Effector memory CD4-positive, alpha-beta T cell (primary cell): ENCODE measurements at regions not wholly inside any gene's neighbourhood (a gene's known extent, or its start where the extent isn't known, plus 50 kb on each side); places are given as distances from the start of the nearest gene placed in this dataset.

Experiments used
- DNase-seq, 3 donors: peaks; one replicate each; pipeline ENCODE4 v3.0.0-alpha.2; 2020
- H3K27ac ChIP-seq: 2 replicates; pipeline ENCODE4 v1.7.0; 2013; ENCODE audit warnings: mild to moderate bottlenecking, low read length, moderate library complexity; ENCODE audit not compliant: insufficient read depth, poor library complexity, severe bottlenecking
- H3K27me3 ChIP-seq: replicated peaks from 2 replicates; pipeline ENCODE4 v1.7.0; 2013; ENCODE audit warnings: mild to moderate bottlenecking, low read length; ENCODE audit not compliant: insufficient read depth, control insufficient read depth, poor library complexity, severe bottlenecking
- H3K36me3 ChIP-seq: 2 replicates; pipeline ENCODE4 v1.7.0; 2013; ENCODE audit warnings: mild to moderate bottlenecking, low read length, moderate library complexity; ENCODE audit not compliant: control insufficient read depth, insufficient read depth
- H3K4me1 ChIP-seq: 2 replicates; pipeline ENCODE4 v1.7.0; 2013; ENCODE audit warnings: low read length, mild to moderate bottlenecking; ENCODE audit not compliant: control insufficient read depth, insufficient read depth, poor library complexity, severe bottlenecking
- H3K4me3 ChIP-seq: 2 replicates; pipeline ENCODE4 v1.7.0; 2013; ENCODE audit warnings: low read length, low read depth, mild to moderate bottlenecking; ENCODE audit not compliant: insufficient read depth, poor library complexity, severe bottlenecking
- H3K9me3 ChIP-seq: 2 replicates; pipeline ENCODE4 v1.7.0; 2013; ENCODE audit warnings: mild to moderate bottlenecking, low read length, moderate library complexity; ENCODE audit not compliant: control insufficient read depth

- H3K9me3 ChIP-seq = no peaks in the 10 kb centered on the region
- no peak for DNase-seq
- no peak overlapping the region for H3K4me3 ChIP-seq
- H3K27me3 ChIP-seq = no peaks in the 10 kb centered on the region
- H3K4me1 ChIP-seq = no peaks in the 10 kb centered on the region
- no peaks in the 10 kb centered on the region for H3K36me3 ChIP-seq
- no peak overlapping the region for H3K27ac ChIP-seq
Measured at GRCh38 chr2:215579809-215580208, 143.9 kb upstream of the FN1 start.

DNA sequence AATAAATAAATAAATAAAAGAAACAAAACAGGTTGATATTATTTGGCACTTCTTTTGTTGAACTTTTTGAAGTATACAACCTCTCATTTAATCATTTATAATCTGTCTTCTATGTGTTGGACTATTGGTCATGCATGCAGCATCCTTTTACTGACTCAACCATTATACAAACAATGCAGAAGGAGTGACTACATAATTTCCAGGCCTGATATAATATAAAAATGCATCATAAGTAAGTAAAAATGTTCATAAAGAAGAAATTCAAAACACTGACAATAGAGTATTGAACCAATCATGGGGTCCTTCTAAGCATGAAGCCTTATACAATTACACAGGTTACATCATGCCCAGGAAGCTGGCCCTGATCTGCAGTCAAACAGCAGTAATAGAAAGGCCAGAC lies 141.5 kb upstream of the FN1 start:
- Histone ChIP-seq H3K36me3 (no peaks in the 10 kb centered on the region), H3K27ac (no peak overlapping the region), H3K4me3 (no peak overlapping the region), H3K4me1 (no peaks in the 10 kb centered on the region), H3K27me3 (no peaks in the 10 kb centered on the region), H3K9me3 (no peaks in the 10 kb centered on the region)
- no peak for DNase-seq

- no peaks in the 10 kb centered on the region for H3K4me1 ChIP-seq
- DNase-seq = no peak
- no peak overlapping the region for H3K27ac ChIP-seq
- no peak overlapping the region for H3K4me3 ChIP-seq
- H3K27me3 ChIP-seq = no peaks in the 10 kb centered on the region
- H3K9me3 ChIP-seq = no peaks in the 10 kb centered on the region
- no peaks in the 10 kb centered on the region for H3K36me3 ChIP-seq
Measured at GRCh38 chr2:215576572-215576971, 140.7 kb upstream of the FN1 start.

- H3K4me1 ChIP-seq = no peaks in the 10 kb centered on the region
- H3K36me3 ChIP-seq = no peaks in the 10 kb centered on the region
- H3K27ac ChIP-seq = no peak overlapping the region
- H3K9me3 ChIP-seq = no peaks in the 10 kb centered on the region
- no peak overlapping the region for H3K4me3 ChIP-seq
- DNase-seq = no peak
- H3K27me3 ChIP-seq = no peaks in the 10 kb centered on the region
Measured at GRCh38 chr2:215573496-215573895, 137.6 kb upstream of the FN1 start.

- no peaks in the 10 kb centered on the region for H3K36me3 ChIP-seq
- no peaks in the 10 kb centered on the region for H3K4me1 ChIP-seq
- H3K9me3 ChIP-seq = no peaks in the 10 kb centered on the region
- no peak overlapping the region for H3K4me3 ChIP-seq
- no peaks in the 10 kb centered on the region for H3K27me3 ChIP-seq
- no peak overlapping the region for H3K27ac ChIP-seq
- no peak for DNase-seq
Measured at GRCh38 chr2:215572341-215572848, 136.5 kb upstream of the FN1 start.

DNA sequence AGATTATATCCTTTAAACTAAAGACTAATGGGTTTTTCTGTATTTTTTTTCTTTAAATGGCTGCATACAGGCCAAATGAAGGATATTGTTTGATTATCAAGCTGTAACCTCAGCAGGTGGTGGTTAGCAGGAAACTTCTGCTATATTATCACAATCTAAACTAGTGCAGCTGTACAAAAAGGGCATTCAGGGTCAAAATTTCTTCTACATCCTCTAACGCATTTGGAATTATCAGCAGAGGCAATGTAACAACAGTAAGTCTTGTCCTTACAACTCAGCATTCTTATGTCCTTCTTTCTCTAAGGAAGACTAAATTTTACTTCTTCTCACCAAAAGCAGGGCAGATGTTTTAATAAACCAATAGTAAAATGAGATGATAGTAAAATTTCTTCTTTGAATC lies 135.8 kb upstream of the FN1 start:
- Histone ChIP-seq H3K36me3 (no peaks in the 10 kb centered on the region), H3K4me3 (no peak overlapping the region), H3K4me1 (no peaks in the 10 kb centered on the region), H3K9me3 (no peaks in the 10 kb centered on the region), H3K27ac (no peak overlapping the region), H3K27me3 (no peaks in the 10 kb centered on the region)
- DNase-seq = no peak

GRCh38 chr2:215567504-215567903 lies 131.6 kb upstream of the FN1 start:
- Histone ChIP-seq H3K27ac (no peak overlapping the region), H3K4me3 (no peak overlapping the region), H3K36me3 (no peaks in the 10 kb centered on the region), H3K4me1 (no peaks in the 10 kb centered on the region), H3K27me3 (no peaks in the 10 kb centered on the region), H3K9me3 (no peaks in the 10 kb centered on the region)
- DNase-seq = no peak

DNA sequence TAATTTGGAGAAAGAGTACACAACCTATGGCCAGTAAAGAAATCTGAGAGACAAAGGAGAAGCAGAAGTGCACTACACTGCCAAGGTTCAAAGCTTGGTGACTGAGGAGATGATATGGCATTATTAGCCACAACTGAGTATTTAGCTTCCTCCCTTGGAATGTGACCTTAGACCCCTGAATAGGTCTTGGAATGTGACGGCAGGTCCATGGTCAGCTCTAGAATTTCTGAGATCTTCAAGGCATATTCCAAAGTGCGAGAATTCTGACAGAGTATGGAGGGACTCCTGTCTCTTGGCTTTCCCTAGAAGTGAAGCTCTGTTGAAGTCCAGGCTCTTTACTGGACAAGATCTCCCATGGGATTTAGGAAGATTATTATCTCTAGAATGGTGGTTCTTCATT lies 130.0 kb upstream of the FN1 start:
- H3K9me3 ChIP-seq = no peaks in the 10 kb centered on the region
- no peak for DNase-seq
- H3K36me3 ChIP-seq = no peaks in the 10 kb centered on the region
- no peaks in the 10 kb centered on the region for H3K4me1 ChIP-seq
- H3K27ac ChIP-seq = no peak overlapping the region
- no peaks in the 10 kb centered on the region for H3K27me3 ChIP-seq
- no peak overlapping the region for H3K4me3 ChIP-seq

DNA sequence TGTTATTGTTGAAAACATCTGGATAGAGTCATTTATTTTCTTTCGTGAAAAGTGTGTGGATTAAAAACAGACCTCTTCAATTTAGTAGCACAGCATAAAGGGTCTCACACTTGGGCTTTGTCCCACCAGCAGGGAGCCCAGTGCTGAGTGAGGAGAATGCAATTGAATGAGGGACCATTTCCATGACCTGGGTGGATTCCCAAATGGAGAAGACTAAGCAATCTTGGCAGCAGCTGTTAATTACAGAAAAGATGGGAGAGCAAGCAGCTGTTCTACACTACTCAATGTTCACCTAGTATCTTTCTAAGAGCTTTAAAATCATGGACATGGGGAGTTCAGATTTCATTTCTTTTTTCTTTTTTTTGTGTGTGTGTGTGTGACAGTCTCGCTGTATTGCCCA lies 121.8 kb upstream of the FN1 start:
- no peak for DNase-seq
- Histone ChIP-seq H3K27me3 (no peaks in the 10 kb centered on the region), H3K4me1 (no peaks in the 10 kb centered on the region), H3K9me3 (no peaks in the 10 kb centered on the region), H3K36me3 (no peaks in the 10 kb centered on the region), H3K27ac (no peak overlapping the region), H3K4me3 (no peak overlapping the region)

- H3K36me3 ChIP-seq = no peaks in the 10 kb centered on the region
- H3K4me1 ChIP-seq = no peaks in the 10 kb centered on the region
- H3K27ac ChIP-seq = no peak overlapping the region
- no peaks in the 10 kb centered on the region for H3K27me3 ChIP-seq
- DNase-seq = no peak
- no peak overlapping the region for H3K4me3 ChIP-seq
- no peaks in the 10 kb centered on the region for H3K9me3 ChIP-seq
Measured at GRCh38 chr2:215556979-215557378, 121.1 kb upstream of the FN1 start.
